ENCODE measurements at regions not wholly inside any gene's neighbourhood (a gene's known extent, or its start where the extent isn't known, plus 50 kb on each side); places are given as distances from the start of the nearest gene placed in this dataset.

GRCh38 chr17:13787636-13788035 is 185.9 kb upstream of the HS3ST3A1 start:
- no peak for TF ChIP-seq CTCF (IDR thresholded peaks at IDR 0.05)
- TF ChIP-seq POLR2A (IDR thresholded peaks at IDR 0.05), result no peak
- TF ChIP-seq POLR2AphosphoS5 (IDR thresholded peaks at IDR 0.05), result no peak
- TF ChIP-seq EP300 (IDR thresholded peaks at IDR 0.05), result no peak
